ENCODE measurements at regions not wholly inside any gene's neighbourhood (a gene's known extent, or its start where the extent isn't known, plus 50 kb on each side); places are given as distances from the start of the nearest gene placed in this dataset.

- intact Hi-C loops (cut with DNase I) = no loop called here
- DNase-seq = no peak
Measured at GRCh38 chr1:244180256-244180655, 129.2 kb downstream of the ZBTB18 start.

GRCh38 chr1:244181867-244182266 is 130.8 kb downstream of the ZBTB18 start:
- intact Hi-C loops (cut with DNase I) = no loop called here
- DNase-seq = no peak

GRCh38 chr1:244183037-244183436 is 132.0 kb downstream of the ZBTB18 start:
- intact Hi-C loops (cut with DNase I) = no loop called here
- DNase-seq = no peak

- no peak for DNase-seq
- intact Hi-C loops (cut with DNase I) = no loop called here
Measured at GRCh38 chr1:244186372-244186771, 135.3 kb downstream of the ZBTB18 start.

GRCh38 chr1:244187310-244187709 is 136.2 kb downstream of the ZBTB18 start:
- intact Hi-C loops (cut with DNase I) = no loop called here
- peak in 40 of 42 donors; percentile 21 to 77 (median 52) for DNase-seq

GRCh38 chr1:244191581-244191980 is 140.5 kb downstream of the ZBTB18 start:
- no peak for DNase-seq
- intact Hi-C loops (cut with DNase I) = no loop called here

GRCh38 chr1:244192325-244192724 is 141.2 kb downstream of the ZBTB18 start:
- intact Hi-C loops (cut with DNase I) = no loop called here
- DNase-seq = no peak

- intact Hi-C loops (cut with DNase I) = no loop called here
- DNase-seq = no peak
Measured at GRCh38 chr1:244196571-244197285, 145.6 kb downstream of the ZBTB18 start.

- intact Hi-C loops (cut with DNase I) = no loop called here
- DNase-seq = no peak
Measured at GRCh38 chr1:244197851-244198375, 146.8 kb downstream of the ZBTB18 start.

- intact Hi-C loops (cut with DNase I) = no loop called here
- DNase-seq = no peak
Measured at GRCh38 chr1:244199902-244200301, 148.8 kb downstream of the ZBTB18 start.

- intact Hi-C loops (cut with DNase I) = no loop called here
- DNase-seq = no peak
Measured at GRCh38 chr1:244200596-244200995, 149.5 kb downstream of the ZBTB18 start.

- no peak for DNase-seq
Measured at GRCh38 chr1:244201750-244202149, 150.7 kb downstream of the ZBTB18 start.

GRCh38 chr1:244204004-244204403 is 152.9 kb downstream of the ZBTB18 start:
- intact Hi-C loops (cut with DNase I) = no loop called here
- DNase-seq = no peak

More at GRCh38 chr1:244201750-244202149, 150.7 kb downstream of the ZBTB18 start:
- intact Hi-C loops (cut with DNase I) = no loop called here

GRCh38 chr1:244205171-244205570 is 154.1 kb downstream of the ZBTB18 start:
- intact Hi-C loops (cut with DNase I) = no loop called here
- DNase-seq = no peak

- intact Hi-C loops (cut with DNase I) = no loop called here
- no peak for DNase-seq
Measured at GRCh38 chr1:244205906-244206305, 154.8 kb downstream of the ZBTB18 start.

- no peak for DNase-seq
- intact Hi-C loops (cut with DNase I) = no loop called here
Measured at GRCh38 chr1:244207042-244207934, 156.2 kb downstream of the ZBTB18 start.

- no peak for DNase-seq
- intact Hi-C loops (cut with DNase I) = no loop called here
Measured at GRCh38 chr1:244207935-244208244, 156.8 kb downstream of the ZBTB18 start.

- no peak for DNase-seq
- intact Hi-C loops (cut with DNase I) = no loop called here
Measured at GRCh38 chr1:244209955-244210354, 158.9 kb downstream of the ZBTB18 start.

- intact Hi-C loops (cut with DNase I) = no loop called here
- no peak for DNase-seq
Measured at GRCh38 chr1:244210884-244211558, 159.9 kb downstream of the ZBTB18 start.

GRCh38 chr1:244211559-244211944 is 160.5 kb downstream of the ZBTB18 start:
- DNase-seq = no peak
- intact Hi-C loops (cut with DNase I) = no loop called here

Measured in head of caudate nucleus (tissue), 42 donors.